A673 (cell line): ENCODE measurements at regions not wholly inside any gene's neighbourhood (a gene's known extent, or its start where the extent isn't known, plus 50 kb on each side); places are given as distances from the start of the nearest gene placed in this dataset.

Experiments used
- BruUV-seq: library from RNA; stranded (reverse); fragments of 400-500 nt; replicated peaks from 2 replicates; lab custom pipeline; 2021; lab: Mats Ljungman, UMichigan
- CTCF ChIA-PET: fragments of 300-600 bp; sonication (Branson Sonifier 250); formaldehyde crosslinking; loops from one replicate; lab custom pipeline; 2022; ENCODE audit warnings: antibody characterized with exemption; lab: Charles Lee
- POLR2A ChIA-PET: fragments of 300-600 bp; sonication (Branson Sonifier 250); formaldehyde crosslinking; loops from one replicate; lab custom pipeline; 2022; ENCODE audit warnings: antibody characterized with exemption; ENCODE audit not compliant: low non-redundant PET; lab: Charles Lee
- DNase-seq: peaks from one replicate; pipeline ENCODE4 v3.0.0-alpha.2; 2015; ENCODE audit warnings: low spot score
- H3K27ac ChIP-seq: fragments of 200-600 bp; sonication (generic); 2 replicates; pipeline ENCODE4 v1.5.1; 2016; ENCODE audit warnings: mixed run types, low read depth, mild to moderate bottlenecking, mixed read lengths, antibody characterized with exemption, low read length; ENCODE audit not compliant: poor library complexity, severe bottlenecking
- H3K27me3 ChIP-seq: fragments of 200-600 bp; sonication (generic); replicated peaks from 2 replicates; pipeline ENCODE4 v1.6.1; 2017; ENCODE audit warnings: mixed run types, low read depth, mild to moderate bottlenecking, mixed read lengths, antibody characterized with exemption, low read length; ENCODE audit not compliant: insufficient read depth, poor library complexity
- H3K36me3 ChIP-seq: fragments of 200-600 bp; sonication (generic); 2 replicates; pipeline ENCODE4 v1.6.1; 2016; ENCODE audit warnings: mixed run types, mild to moderate bottlenecking, mixed read lengths, antibody characterized with exemption, low read length; ENCODE audit not compliant: insufficient read depth, poor library complexity, severe bottlenecking
- H3K4me1 ChIP-seq: fragments of 200-600 bp; sonication (generic); 2 replicates; pipeline ENCODE4 v1.6.1; 2017; ENCODE audit warnings: mixed run types, mild to moderate bottlenecking, mixed read lengths, antibody characterized with exemption, low read length; ENCODE audit not compliant: insufficient read depth, poor library complexity, severe bottlenecking
- H3K4me3 ChIP-seq: fragments of 200-600 bp; sonication (generic); 2 replicates; pipeline ENCODE4 v1.5.1; 2016; ENCODE audit warnings: low read depth, mixed run types, mild to moderate bottlenecking, mixed read lengths, low read length; ENCODE audit not compliant: poor library complexity, severe bottlenecking
- H3K9me3 ChIP-seq: fragments of 200-600 bp; sonication (generic); 2 replicates; pipeline ENCODE4 v1.6.1; 2016; ENCODE audit warnings: mixed run types, low read depth, mild to moderate bottlenecking, mixed read lengths, antibody characterized with exemption, low read length; ENCODE audit not compliant: poor library complexity, severe bottlenecking
- CTCF ChIP-seq: fragments of 300-800, 200-600 bp; sonication (generic); conservative IDR thresholded peaks from 2 replicates; pipeline ENCODE4 v1.5.1; 2017; ENCODE audit warnings: low read depth, mild to moderate bottlenecking, antibody characterized with exemption, low read length, moderate library complexity, mixed read lengths
- EZH2 ChIP-seq: fragments of 200-600 bp; sonication (generic); IDR thresholded peaks from 2 replicates; pipeline ENCODE4 v1.6.1; 2017; ENCODE audit warnings: borderline replicate concordance, low read depth, mild to moderate bottlenecking, mixed read lengths, antibody characterized with exemption, low read length; ENCODE audit not compliant: poor library complexity, severe bottlenecking
- intact Hi-C: fragments of 100-400 bp; cut with micrococcal nuclease; formaldehyde crosslinking; loops from one replicate; pipeline ENCODE4 v1.10.0; 2022; ENCODE audit not compliant: unreplicated experiment

- Histone ChIP-seq H3K36me3 (no peaks in the 10 kb centered on the region), H3K9me3 (no peaks in the 10 kb centered on the region), H3K27ac (no peak overlapping the region), H3K27me3 (no peaks in the 10 kb centered on the region), H3K4me1 (no peaks in the 10 kb centered on the region), H3K4me3 (no peak overlapping the region)
- TF ChIP-seq EZH2 (no peak), CTCF (no peak)
- ChIA-PET POLR2A (no interaction called here), CTCF (no interaction called here)
- no peak for DNase-seq
- no TSS peak for BruUV-seq
- intact Hi-C loops, result no loop called here
Observed at GRCh38 chr5:26295541-26295940, 742.8 kb downstream of the CDH9 start.

DNA sequence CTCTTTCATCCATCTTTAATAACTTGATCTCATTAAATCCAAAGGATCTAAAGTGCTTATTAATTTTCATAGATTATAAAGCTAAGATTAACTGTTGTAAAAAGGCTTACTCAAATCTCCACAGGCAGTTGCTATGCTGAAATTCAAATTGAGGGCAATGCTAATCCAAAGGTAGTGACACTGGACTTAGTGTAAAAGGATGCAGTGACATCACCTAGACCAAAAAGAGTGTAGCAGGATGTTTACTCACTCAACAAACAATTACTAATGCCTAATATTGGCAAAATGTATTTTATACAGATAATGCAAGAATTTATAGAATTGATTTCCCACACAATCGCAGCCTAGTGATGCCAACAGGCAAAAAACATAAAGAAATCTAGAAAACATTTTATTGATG, 756.2 kb downstream of the CDH9 start:
- no peak overlapping the region for H3K4me3 ChIP-seq

DNA sequence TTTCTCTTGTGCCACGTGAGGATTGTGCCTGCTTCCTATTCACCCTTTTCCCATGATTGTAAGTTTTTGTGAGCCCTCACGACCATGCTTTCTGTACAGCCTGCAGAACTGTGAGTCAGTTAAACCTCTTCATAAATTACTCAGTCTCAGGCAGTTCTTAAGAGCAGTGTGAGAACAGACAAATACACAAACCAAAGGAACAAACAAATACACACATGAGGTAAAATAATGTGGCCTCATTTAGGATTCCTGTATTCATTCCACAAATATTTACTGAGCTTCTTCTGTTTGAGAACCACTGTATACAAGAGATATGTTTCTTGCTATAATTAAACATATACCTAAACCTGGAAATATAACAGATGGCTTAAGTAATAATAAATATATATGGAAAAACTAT, 760.3 kb downstream of the CDH9 start:
- Histone ChIP-seq H3K9me3 (peaks cover 2% of the 10 kb centered on the region), H3K27ac (no peak overlapping the region), H3K27me3 (no peaks in the 10 kb centered on the region), H3K36me3 (no peaks in the 10 kb centered on the region), H3K4me3 (no peak overlapping the region), H3K4me1 (no peaks in the 10 kb centered on the region)
- ChIA-PET POLR2A (no interaction called here), CTCF (no interaction called here)
- intact Hi-C loops, result no loop called here
- TF ChIP-seq EZH2, result no peak
- BruUV-seq, result no TSS peak
- no peak for DNase-seq

More for the DNA sequence above, 756.2 kb downstream of the CDH9 start:
- DNase-seq, result no peak
- CTCF ChIA-PET, result no interaction called here
- Histone ChIP-seq H3K27me3 (no peaks in the 10 kb centered on the region), H3K27ac (no peak overlapping the region), H3K36me3 (no peaks in the 10 kb centered on the region), H3K9me3 (no peaks in the 10 kb centered on the region), H3K4me1 (no peaks in the 10 kb centered on the region)
- no TSS peak for BruUV-seq
- POLR2A ChIA-PET, result no interaction called here
- intact Hi-C loops, result no loop called here
- TF ChIP-seq EZH2, result no peak
- no peak for TF ChIP-seq CTCF

- ChIA-PET POLR2A (no interaction called here), CTCF (no interaction called here)
- Histone ChIP-seq H3K9me3 (peaks cover 8% of the 10 kb centered on the region), H3K27me3 (no peaks in the 10 kb centered on the region), H3K36me3 (no peaks in the 10 kb centered on the region), H3K4me1 (no peaks in the 10 kb centered on the region), H3K27ac (no peak overlapping the region), H3K4me3 (no peak overlapping the region)
- BruUV-seq, result no TSS peak
- intact Hi-C loops, result no loop called here
- TF ChIP-seq CTCF, result no peak
- TF ChIP-seq EZH2, result no peak
- no peak for DNase-seq
Observed at GRCh38 chr5:26259081-26259480, 779.3 kb downstream of the CDH9 start.
